Kidney capillary endothelial cell (primary cell): ENCODE measurements at regions not wholly inside any gene's neighbourhood (a gene's known extent, or its start where the extent isn't known, plus 50 kb on each side); places are given as distances from the start of the nearest gene placed in this dataset.
"Not testable (repeated sequence)": the region's sequence is repeated elsewhere in the genome, so short reads cannot be mapped to it uniquely, and the experiment has no call there.

Experiments used
- DNase-seq: peaks from one replicate; pipeline ENCODE4 v3.0.0-alpha.2; 2018; ENCODE audit warnings: low spot score

DNA sequence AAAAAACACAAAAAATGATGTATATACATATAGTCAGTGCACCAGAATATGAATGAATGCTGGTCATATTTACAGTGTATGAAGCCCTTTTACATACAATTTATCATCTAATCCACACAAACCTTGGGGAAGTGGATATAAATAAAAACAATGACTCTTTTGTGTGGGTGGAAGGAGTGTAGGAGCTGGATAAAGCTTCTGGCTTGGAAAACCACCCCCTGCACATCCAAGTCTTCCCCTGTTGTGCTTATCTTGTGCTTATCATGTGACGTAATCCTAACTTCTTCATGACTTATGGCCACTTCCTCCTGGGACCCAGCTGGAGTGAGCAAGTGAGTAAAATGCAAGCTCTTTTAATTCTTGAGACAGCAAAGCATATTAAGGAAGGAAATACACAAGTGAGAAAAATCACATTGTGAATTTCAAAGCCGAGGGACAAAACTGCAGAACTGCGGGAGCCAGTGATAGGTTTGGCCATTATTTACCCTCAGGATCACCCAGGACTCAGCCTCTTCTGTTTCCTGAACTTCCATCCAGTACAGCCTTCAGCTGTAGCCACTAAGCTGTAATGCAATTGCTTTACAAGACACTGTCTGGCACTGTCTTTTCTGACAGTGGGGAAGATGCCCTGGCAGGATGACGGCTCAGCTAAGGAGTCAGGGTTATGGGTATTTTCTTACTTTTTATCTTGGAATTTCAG, 104.0 kb upstream of the PPM1J start:
- DNase-seq = peak; percentile 69

DNA sequence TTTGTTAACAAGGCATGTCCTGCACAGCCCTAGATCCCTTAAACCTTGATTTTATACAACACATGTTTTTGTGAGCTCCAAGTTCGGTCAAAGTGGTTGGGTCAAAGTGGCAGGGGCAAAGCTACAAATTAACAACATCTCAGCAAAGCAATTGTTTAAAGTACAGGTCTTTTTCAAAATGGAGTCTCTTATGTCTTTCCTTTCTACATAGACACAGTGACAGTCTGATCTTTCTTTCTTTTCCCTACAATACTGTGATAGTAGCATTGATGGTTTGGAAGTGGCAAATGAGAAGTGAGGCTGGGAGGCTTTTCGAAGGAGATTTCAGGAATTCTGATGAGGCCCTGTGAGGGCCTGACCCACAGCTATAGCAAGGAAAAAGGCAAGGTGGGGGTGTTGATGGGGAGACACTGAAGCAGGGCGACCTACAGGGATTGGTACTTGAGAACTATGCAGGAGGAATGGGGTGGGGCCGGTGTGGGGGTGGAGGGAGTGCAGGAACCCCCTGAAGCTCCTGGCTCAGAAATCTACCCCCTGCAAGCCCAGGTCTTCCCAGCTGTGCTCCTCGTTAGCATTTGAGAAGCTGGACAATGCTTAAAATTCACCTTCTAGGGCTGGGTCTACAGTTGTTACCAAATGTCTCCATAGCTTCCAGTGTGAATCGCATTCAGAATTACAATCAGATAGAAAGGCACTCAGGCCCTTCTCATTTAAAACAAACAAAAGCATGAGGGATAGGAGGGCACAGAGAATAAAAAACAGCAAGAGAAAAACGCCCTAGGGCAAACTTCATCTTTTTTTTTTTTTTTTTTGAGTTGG, 102.6 kb upstream of the PPM1J start:
- DNase-seq = no peak

DNA sequence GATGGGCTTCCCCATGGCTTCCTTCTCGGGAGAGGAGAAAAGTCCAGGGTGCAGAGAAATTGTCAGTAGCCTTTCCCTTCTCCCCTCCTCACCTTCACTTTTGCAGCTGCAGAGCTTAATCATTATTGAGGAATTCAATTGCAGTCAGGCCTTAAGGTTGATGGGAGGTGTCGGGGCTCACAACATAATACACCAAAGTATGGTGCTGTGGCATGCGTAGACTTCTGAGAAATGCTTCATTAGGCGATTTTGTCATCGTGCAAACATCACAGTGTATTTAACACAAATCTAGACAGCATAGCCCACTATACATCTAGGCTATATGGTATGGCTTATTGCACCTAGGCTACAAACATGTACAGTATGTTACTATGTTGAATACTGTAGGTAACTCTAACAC, 100.2 kb upstream of the PPM1J start:
- DNase-seq = no peak

DNA sequence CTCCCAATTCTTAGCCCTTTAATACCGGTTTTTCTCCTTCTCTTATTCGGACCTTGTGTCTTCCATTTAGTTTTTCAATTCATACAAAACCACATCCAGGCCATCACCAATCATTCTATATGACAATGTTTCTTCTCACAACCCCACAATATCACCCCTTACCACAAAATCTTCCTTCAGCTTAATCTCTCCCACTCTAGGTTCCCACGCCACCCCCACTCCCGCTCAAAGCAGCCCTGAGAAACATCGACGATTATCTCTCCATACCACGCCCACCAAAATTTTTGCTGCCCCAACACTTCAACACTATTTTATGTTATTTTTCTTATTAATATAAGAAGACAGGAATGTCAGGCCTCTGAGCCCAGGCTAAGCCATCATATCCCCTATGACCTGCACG, 99.5 kb upstream of the PPM1J start:
- DNase-seq = not testable (repeated sequence)

DNA sequence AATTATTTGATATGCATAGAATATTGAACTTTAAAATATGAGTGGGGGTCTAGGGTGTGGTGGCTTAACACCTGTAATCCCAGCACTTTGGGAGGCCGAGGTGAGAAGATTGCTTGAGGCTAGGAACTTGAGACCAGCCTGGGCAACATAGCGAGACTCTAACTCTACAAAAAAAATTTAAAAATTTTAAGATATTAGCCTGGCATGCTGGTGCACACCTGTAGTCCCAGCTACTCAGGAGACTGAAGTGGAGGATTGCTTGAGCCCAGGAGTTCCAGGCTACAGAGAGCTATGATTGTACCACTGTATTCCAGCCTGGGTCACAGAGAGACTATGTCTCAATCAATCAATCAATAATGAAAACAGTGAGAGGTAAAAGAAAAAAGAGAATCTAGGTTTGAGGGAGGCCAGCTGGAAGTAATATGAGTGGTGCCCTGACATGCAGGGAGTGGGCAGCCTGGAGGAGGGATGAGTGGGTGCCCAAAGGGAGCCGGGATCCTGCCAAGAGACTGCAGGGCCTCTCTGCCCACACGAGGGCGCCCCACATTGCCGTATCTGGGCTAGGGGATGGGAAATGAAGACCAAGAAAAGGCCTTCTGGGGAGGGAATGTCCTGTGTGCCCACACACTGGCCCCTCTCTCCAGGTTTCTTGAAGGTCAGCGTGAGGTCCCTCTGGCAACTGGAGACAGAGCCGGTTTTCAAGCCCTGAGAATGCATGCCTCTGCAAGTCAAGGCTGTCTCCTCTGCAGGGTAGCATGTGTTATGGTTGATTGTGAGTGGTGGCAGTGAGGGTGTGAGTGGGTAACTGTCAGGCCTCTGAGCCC, 93.9 kb upstream of the PPM1J start:
- DNase-seq = peak; percentile 66

DNA sequence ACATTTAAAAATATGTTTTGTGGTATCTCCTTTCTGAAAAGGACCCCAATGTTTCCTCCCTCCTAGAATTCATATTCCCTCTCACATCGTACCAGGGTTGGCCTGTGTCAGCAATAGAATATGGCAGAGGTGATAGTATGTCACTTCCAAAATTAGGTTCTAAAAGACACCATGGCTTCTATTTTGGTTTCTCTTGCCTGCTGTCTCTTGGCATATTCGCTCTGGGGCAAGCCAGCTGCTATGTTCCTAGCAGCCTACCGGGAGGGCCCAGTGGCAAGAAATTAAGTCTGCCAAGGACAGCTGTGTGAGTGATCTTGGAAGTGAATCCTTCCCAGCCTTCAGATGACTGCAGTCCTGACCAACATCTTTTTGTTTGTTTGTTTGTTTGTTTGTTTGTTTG, 92.9 kb upstream of the PPM1J start:
- DNase-seq = no peak

DNA sequence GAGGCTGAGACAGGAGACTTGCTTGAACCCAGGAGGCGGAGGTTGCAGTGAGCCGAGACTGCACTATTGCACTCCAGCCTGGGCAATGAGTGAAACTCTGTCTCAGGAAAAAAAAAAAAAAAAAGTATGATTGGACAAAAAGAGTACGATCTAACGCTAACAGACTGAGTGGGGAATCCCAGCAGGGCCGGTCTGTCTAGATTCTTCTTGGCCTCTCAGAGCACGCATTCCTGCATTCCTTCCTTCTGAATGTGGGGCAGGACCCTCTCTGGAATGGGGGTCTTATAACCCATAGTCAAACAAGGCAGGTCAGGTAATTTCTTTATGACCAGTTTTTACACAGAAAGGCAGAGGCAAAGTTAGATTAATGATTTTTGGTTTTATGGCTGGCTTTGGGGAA, 92.0 kb upstream of the PPM1J start:
- no peak for DNase-seq

DNA sequence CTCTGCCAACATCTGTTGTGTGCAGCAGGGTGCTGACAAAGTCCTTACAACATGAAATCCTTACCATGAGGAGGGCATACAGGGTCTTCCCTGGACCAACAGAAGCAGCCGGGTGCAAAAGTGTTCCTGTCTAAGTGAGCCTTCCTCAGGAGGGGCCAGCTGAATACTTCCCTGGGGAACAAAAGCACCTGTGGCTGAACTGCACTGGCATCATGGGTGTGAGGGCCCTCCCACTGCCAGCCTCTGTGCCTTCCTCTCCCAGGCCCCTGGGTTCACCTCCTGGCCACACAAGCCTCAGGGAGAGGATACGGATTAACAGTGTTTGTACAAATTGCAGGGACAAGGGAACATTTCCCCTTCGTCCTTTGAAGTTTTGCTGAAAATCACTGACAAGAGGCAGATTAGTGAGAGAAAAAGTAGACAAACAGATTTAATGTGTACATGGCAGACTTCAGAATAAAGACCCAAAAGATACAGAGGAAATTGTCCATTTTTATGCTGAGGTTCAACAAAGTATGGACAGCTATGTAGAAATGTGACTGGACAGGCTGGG, 91.0 kb upstream of the PPM1J start:
- no peak for DNase-seq

DNA sequence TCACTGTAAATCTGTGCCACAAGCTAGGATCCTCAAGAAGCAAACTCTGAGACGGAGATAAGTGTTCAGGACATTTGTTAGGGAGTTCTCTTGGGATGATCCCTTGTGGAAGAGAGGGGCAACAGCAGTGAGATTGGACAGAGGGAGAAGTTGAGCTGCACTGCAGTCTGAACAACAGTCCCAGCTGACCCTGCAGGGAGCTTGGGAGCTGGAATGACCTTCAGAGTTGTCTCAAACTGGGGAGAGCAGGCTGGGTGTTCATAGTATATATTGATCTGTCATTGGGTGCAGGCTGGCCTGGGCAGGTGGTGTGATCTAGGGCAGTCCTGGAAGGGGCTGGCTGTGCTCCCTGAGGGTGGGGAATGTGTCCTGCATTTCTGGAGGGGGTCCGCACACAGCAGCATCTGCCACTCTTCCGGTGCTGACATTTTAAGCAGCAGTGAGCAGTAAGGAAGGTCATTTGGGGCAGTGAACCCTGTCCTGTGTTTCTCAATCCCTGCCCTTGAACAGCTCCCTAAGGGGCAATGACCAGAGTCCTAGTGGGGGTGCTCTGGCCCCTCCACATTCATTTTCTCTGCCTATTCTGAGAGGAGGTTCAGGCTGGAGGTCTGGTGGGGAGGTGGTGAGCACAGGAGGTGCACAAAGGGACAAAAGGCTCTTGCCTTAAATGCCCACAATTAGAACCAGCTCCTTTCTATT, 90.2 kb upstream of the PPM1J start:
- DNase-seq = no peak

DNA sequence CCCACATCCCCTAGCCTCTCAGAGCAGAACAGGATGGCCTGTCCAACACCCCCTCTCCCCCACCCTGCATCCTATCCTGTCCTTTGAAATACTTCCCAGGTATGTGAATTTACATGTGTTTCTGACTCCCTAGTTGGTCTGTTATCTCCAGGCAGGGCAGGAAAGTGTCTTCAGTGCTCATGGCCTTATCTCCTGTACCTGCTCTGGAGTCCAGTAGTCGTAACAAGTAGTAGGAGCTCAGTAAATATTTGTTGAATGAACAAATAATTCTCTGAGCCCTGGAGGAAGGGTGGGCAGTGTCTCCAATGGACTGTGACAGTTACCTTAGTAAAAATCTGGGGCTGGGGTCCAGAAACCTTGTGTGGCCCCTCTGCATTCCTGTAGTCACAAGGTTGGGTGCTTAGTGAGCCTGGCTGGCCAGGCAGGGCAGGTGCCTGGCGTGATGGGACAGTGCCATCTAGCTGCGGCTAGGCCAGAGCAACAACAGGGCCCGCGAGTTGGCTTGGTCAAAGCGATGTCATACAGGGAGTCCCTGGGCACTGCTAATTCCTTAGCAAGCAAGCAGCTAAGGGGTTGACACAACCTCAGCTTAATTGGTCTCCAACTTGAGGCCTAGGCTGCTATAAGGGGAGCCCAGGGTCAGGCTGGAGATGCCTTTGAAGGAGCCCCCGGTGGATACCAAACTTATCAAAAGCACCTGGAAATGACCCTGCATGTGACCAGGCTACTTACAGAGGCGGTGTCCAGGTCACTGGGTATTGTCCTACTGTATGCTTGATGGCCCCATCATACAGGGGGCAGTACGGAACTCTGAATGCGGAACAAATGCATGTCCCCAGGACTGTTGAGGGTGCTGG, 89.0 kb upstream of the PPM1J start:
- DNase-seq = peak; percentile 76

DNA sequence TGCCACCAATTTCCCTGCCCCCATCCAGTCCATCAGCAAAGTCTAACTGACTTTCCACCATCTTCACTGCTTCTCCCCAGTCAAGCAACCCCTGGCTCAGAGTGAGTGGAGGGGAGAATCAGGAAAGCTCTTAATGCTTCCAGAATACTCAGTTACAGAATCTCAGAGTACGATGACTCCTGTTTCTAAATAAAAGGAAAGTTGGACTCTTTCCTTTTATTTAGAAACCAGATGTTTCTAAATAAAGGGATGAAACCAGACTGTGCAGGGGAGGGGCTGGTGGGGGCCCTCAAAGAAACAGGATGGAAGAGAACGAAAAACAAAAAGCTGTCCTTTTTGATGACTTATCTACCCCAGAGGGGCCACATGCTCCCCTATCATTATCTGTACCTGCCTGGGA, 85.2 kb upstream of the PPM1J start:
- no peak for DNase-seq

DNA sequence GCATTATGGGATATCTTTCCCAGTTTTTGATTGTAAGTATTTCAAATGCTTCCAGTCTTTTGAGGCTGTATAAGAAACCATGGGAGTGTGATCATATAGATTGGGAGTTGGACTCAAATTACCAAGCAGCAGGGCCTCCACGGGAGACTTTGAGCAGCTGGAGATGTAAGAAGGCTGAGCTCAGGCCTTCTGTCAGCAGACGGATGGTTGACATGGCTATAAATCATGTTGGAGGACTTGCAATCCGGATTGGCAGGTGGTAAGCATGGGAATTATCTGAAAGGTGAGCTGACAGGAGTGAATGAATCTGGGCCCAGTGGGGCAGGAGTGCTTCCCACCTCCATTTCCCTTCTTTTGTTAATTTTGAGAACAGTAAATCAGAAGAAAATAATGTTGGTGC, 83.2 kb upstream of the PPM1J start:
- DNase-seq = no peak

DNA sequence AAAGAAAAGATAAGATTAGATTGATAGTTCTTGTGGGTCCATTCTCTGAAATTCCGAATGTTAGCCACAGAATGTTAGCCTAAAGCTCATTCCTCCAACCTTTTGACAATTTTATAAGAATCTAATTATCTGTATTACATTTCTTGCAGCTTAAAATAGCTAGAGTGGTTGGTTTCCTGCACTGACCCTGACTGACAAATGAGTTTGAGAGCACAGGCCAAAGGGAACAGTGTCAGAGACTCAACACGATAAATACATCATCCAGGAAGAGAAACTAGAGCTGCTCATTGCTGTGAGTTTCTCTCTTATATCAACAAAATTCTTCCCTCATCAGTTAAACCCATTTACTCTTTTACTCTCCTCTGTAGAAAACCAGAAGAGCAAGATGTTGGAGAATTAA, 82.1 kb upstream of the PPM1J start:
- no peak for DNase-seq

DNA sequence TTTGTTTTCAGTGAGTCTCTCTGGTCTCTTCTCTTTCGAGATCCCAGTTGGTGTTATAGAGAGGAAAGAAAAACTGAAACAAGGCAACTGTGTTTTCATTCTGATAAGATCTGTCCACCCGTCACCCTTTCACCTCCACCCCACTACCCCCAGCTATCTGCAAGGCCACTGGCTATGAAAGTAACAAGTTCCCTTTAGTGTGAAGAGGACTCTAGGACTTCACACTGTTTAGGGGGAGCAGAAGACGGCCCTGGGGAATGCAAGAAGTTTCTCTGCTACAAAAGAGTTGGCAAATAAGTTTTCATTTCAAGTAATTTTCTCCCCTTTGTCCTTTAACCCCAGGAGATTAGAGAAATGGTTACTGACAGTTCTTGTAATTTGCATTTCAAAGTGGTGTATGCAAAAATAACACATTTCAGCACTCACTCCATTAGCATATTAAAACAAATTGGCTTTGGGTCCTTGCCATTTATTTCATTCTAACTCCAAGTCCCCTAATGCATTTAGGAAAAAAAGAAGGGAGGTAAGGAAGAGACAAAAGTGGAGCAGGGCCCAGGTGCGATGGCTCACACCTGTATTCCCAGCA, 79.6 kb upstream of the PPM1J start:
- no peak for DNase-seq

DNA sequence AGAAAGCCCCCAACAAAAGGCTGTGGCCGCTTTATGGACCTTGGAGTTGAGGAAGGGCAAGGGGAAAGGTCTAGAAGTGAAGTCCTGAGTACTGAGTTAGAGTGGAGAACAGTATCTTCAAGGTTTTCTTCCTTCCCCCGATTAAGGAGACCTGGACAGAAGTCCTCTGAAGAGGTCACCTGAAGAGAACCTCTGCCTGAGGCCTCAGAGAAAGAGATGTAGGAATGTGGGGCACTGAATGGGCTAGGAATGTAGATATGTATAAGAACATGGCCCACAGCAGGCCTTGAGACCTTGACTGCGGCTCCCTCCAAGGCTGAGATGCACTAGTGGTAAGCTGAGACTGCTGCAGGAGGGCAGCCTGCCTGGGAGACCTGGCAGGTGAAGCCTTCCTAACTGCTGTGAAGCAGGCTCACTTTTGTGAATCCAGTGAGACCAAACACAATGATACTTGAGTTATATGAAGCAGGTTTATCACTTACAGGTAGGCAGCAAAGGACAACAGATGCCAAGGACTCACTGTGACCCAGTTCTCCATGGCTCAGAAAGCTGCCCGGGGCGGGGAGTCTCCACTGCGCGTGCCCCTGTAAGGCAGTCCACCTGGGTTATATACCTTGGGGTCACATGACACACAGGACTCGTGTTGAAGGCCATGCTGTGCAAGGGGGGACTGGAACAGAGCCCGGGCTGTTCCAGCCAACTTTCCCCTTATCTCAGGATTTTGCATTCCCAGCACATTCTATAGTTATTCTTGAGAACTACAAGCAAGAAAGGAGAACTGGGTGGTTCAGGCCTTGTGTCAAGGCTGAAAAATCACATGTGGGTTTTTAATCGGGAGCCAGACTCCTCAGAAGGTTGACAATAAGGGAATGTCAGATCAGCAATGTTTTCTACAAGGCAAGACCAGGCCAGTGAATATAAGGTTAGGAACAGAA, 78.8 kb upstream of the PPM1J start:
- no peak for DNase-seq

DNA sequence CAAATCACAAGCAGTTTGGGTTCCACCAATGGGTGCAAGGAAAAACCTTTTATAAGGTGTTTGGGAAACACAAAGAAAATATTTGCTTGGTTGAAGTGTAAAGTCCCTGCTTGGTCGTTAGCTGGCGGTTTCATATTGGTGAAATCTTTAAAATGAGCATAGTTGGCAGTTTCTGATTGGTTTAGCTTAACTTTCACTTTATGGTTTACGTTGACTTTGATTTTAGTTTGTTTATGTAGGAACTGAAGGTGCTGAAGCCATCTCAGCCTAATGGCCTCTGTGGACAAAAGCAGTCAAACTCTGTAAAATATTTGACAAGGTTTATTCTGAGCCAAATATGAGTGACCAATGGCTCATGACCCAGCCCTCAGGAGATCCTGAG, 76.6 kb upstream of the PPM1J start:
- no peak for DNase-seq

DNA sequence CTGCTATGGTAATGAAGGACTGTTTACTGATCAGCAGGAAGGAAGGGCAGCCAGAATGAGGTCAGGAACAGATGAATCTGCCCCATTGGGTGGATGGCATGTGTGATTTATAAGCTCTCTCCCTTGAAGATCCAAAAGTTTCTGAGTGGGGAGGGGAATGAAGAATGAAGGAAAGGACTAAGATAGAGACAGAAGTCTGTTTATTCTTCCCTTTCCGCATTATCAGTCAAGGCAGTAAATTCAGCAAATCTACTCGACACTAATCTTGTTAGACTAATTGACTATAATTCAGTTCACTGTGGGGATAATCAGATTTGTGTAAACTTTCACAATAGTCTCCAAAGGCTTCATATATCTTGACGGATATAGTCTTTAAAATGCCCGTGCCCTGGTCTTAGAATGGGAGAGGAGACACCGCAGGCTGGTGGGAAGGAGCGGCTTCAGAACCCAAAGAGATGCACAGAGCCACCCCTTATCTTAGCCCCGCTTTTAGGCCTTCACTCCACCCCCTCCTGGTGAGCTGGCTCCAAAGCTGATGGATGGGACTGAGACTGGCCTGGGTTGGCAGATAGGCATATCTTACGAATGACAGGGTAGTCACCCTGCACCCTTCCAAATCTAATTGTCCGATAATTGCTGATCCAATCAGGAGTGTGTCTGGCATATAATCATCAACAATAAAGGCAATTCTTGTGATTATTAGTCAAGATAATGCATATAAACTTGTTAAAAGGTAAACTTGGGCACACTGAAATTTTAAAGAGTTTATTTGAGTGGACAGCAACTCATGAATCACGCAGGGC, 76.0 kb upstream of the PPM1J start:
- DNase-seq = no peak

DNA sequence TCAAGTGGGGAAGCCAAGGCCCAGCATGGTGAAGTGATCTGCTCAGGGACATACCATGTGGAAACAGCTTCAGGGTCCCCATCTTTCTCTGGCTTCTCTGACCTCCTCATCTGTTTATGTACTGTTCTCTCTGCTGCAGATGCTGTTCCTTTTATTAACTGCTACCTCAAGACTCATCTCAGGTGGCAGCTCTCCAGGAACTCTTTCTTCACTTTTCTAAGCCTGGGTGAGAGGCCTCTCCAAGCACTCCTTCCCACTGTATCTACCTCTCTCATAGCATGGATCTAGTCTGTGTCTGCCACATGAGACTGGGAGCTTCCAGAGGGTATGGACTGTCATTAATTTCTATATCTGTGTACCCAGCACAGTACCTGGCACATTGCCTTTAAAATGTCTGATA, 73.4 kb upstream of the PPM1J start:
- DNase-seq = no peak

DNA sequence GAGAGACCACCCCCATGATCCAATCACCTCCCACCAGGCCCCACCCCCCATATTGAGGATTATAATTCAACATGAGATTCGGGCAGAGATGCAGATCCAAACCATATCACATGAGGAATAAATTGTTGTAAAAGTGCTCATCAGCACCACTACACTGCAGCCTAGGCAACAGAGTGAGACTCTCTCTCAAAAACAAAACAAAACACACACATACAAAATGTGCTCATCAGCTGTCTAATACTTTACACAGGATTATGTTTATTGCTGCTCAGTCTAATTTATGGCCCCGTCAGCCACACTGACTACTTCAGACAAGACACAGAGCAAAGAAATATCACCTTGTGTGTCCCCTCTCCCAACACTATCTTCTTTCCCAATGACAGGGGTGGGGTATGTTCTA, 72.9 kb upstream of the PPM1J start:
- DNase-seq = no peak
